ENCODE measurements at regions not wholly inside any gene's neighbourhood (a gene's known extent, or its start where the extent isn't known, plus 50 kb on each side); places are given as distances from the start of the nearest gene placed in this dataset.

DNA sequence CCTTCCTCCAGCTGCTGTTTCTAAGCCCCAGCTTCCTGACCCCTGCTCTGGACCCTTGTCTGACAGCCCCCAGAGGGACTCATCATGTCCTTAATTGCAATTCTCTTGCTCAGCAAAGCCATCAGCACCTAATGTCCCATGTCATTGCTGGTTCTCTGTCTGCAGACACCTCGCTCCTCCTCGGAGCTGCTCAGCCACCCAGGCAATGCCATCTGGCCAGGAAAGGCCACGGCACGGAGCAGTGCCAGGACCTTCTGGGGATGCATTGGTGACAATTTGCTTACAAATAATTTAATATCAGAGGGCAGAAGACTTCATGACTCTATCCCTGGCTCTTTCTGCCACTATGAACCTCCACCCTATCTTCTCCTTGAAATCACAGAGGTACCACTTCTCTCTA, 107.0 kb upstream of the THY1 start:
- H3K27ac ChIP-seq = no peak overlapping the region
- no peaks in the 10 kb centered on the region for H3K36me3 ChIP-seq (ENCODE audit: insufficient read depth, low read length)
- no peak overlapping the region for H3K9ac ChIP-seq (ENCODE audit: insufficient read length)
- H3K4me3 ChIP-seq = no peak overlapping the region
- DNase-seq (ENCODE audit: low read depth, low spot score) = no peak
- TF ChIP-seq POLR2AphosphoS5 (IDR thresholded peaks at IDR 0.05; ENCODE audit: borderline replicate concordance, low read depth, low read length) (no peak), EZH2 (IDR thresholded peaks at IDR 0.05) (no peak), FOXP2 (optimal IDR thresholded peaks at IDR 0.05; ENCODE audit: control extremely low read depth, extremely low read length, insufficient read depth) (no peak)
- H3K9me3 ChIP-seq (ENCODE audit: low read depth, low read length) = no peaks in the 10 kb centered on the region

GRCh38 chr11:119529063-119529845, 106.3 kb upstream of the THY1 start:
- no peak for DNase-seq (ENCODE audit: low read depth, low spot score)
- Histone ChIP-seq H3K9ac (ENCODE audit: insufficient read length) (no peak overlapping the region), H3K36me3 (ENCODE audit: insufficient read depth, low read length) (no peaks in the 10 kb centered on the region), H3K27ac (no peak overlapping the region), H3K4me3 (no peak overlapping the region), H3K9me3 (ENCODE audit: low read depth, low read length) (no peaks in the 10 kb centered on the region)
- TF ChIP-seq EZH2 (IDR thresholded peaks at IDR 0.05) = no peak
- no peak for TF ChIP-seq FOXP2 (optimal IDR thresholded peaks at IDR 0.05; ENCODE audit: control extremely low read depth, extremely low read length, insufficient read depth)
- no peak for TF ChIP-seq POLR2AphosphoS5 (IDR thresholded peaks at IDR 0.05; ENCODE audit: borderline replicate concordance, low read depth, low read length)

DNA sequence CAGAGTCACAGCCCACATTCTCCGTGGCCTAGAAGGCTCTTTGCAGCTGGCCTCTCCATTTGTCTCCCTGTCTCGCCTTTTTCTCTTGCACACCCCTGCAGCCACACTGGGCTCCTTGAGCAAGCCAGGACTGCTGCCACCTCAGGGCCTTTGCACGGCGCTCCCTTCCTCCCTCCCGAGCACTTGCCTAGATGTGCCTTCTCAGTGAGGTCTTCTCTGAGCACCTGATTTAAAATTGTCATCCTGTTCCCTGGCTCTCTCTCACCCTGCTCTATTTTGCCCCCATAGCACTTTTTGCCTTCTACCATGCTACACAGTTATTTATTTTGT, 102.9 kb upstream of the THY1 start:
- DNase-seq (ENCODE audit: low read depth, low spot score) = no peak
- H3K36me3 ChIP-seq (ENCODE audit: insufficient read depth, low read length) = no peaks in the 10 kb centered on the region
- H3K4me3 ChIP-seq = no peak overlapping the region
- no peak for TF ChIP-seq POLR2AphosphoS5 (IDR thresholded peaks at IDR 0.05; ENCODE audit: borderline replicate concordance, low read depth, low read length)
- TF ChIP-seq FOXP2 (optimal IDR thresholded peaks at IDR 0.05; ENCODE audit: control extremely low read depth, extremely low read length, insufficient read depth) = no peak
- no peak for TF ChIP-seq EZH2 (IDR thresholded peaks at IDR 0.05)
- H3K9ac ChIP-seq (ENCODE audit: insufficient read length) = no peak overlapping the region
- no peaks in the 10 kb centered on the region for H3K9me3 ChIP-seq (ENCODE audit: low read depth, low read length)
- H3K27ac ChIP-seq = no peak overlapping the region

- DNase-seq (ENCODE audit: low read depth, low spot score) = no peak
- no peaks in the 10 kb centered on the region for H3K36me3 ChIP-seq (ENCODE audit: insufficient read depth, low read length)
- H3K27ac ChIP-seq = no peak overlapping the region
These were observed 102.4 kb upstream of the THY1 start for GRCh38 chr11:119525180-119525866.

GRCh38 chr11:119523539-119524157, 100.7 kb upstream of the THY1 start:
- DNase-seq (ENCODE audit: low read depth, low spot score) = no peak
- no peak overlapping the region for H3K4me3 ChIP-seq
- no peak overlapping the region for H3K9ac ChIP-seq (ENCODE audit: insufficient read length)
- no peak overlapping the region for H3K27ac ChIP-seq
- TF ChIP-seq FOXP2 (optimal IDR thresholded peaks at IDR 0.05; ENCODE audit: control extremely low read depth, extremely low read length, insufficient read depth) (no peak), POLR2AphosphoS5 (IDR thresholded peaks at IDR 0.05; ENCODE audit: borderline replicate concordance, low read depth, low read length) (no peak), EZH2 (IDR thresholded peaks at IDR 0.05) (no peak)
- H3K9me3 ChIP-seq (ENCODE audit: low read depth, low read length) = no peaks in the 10 kb centered on the region
- H3K36me3 ChIP-seq (ENCODE audit: insufficient read depth, low read length) = no peaks in the 10 kb centered on the region

More at GRCh38 chr11:119525180-119525866, 102.4 kb upstream of the THY1 start:
- Histone ChIP-seq H3K9me3 (ENCODE audit: low read depth, low read length) (no peaks in the 10 kb centered on the region), H3K9ac (ENCODE audit: insufficient read length) (no peak overlapping the region), H3K4me3 (no peak overlapping the region)
- TF ChIP-seq FOXP2 (optimal IDR thresholded peaks at IDR 0.05; ENCODE audit: control extremely low read depth, extremely low read length, insufficient read depth) (no peak), EZH2 (IDR thresholded peaks at IDR 0.05) (no peak), POLR2AphosphoS5 (IDR thresholded peaks at IDR 0.05; ENCODE audit: borderline replicate concordance, low read depth, low read length) (no peak)

DNA sequence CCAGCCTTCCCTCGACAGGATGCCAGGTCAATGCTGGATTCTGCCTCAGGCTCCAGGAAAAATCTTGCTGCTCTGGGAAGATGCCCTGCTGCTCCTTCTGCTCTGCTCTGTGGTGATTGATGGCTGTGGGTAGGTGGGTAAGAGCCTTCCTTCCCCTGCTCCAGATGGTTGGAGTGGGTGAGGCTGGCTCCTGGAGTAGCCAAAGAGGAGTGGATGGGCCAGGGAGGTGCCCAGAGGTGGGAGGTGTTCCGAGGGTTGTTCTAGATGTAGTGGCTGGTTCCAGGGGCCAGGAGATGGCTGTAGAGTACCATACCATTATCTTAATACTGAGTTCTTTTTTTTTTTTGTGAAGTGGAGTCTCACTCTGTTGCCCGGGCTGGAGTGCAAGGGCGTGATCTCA, 99.6 kb upstream of the THY1 start:
- no peak for DNase-seq (ENCODE audit: low read depth, low spot score)
- no peak overlapping the region for H3K4me3 ChIP-seq
- no peak for TF ChIP-seq EZH2 (IDR thresholded peaks at IDR 0.05)
- TF ChIP-seq POLR2AphosphoS5 (IDR thresholded peaks at IDR 0.05; ENCODE audit: borderline replicate concordance, low read depth, low read length) = no peak
- no peaks in the 10 kb centered on the region for H3K9me3 ChIP-seq (ENCODE audit: low read depth, low read length)
- H3K36me3 ChIP-seq (ENCODE audit: insufficient read depth, low read length) = no peaks in the 10 kb centered on the region
- no peak overlapping the region for H3K9ac ChIP-seq (ENCODE audit: insufficient read length)
- H3K27ac ChIP-seq = no peak overlapping the region

DNA sequence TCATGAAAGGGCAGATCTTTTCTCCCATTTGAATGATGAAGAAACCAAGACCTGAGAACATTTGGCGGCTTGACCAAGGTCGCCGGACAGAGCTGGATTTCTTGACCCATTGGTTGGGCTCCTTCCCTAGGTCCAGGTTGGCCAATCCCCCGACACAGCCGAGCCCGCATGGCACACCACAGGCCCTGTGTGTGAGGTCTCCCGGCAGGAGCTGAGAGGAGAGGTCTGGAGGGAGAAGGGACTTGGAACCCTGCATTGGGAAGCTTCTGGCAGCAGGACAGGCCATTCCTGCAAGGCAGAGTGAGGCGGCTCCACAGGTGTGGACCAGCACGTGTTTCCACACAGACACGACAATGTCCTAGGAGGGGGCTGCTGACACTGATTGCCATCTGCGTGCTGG, 98.6 kb upstream of the THY1 start:
- DNase-seq (ENCODE audit: low read depth, low spot score) = no peak
- no peaks in the 10 kb centered on the region for H3K36me3 ChIP-seq (ENCODE audit: insufficient read depth, low read length)
- H3K27ac ChIP-seq = no peak overlapping the region
- no peaks in the 10 kb centered on the region for H3K9me3 ChIP-seq (ENCODE audit: low read depth, low read length)
- TF ChIP-seq POLR2AphosphoS5 (IDR thresholded peaks at IDR 0.05; ENCODE audit: borderline replicate concordance, low read depth, low read length) (no peak), FOXP2 (optimal IDR thresholded peaks at IDR 0.05; ENCODE audit: control extremely low read depth, extremely low read length, insufficient read depth) (no peak), EZH2 (IDR thresholded peaks at IDR 0.05) (no peak)
- no peak overlapping the region for H3K9ac ChIP-seq (ENCODE audit: insufficient read length)
- no peak overlapping the region for H3K4me3 ChIP-seq

DNA sequence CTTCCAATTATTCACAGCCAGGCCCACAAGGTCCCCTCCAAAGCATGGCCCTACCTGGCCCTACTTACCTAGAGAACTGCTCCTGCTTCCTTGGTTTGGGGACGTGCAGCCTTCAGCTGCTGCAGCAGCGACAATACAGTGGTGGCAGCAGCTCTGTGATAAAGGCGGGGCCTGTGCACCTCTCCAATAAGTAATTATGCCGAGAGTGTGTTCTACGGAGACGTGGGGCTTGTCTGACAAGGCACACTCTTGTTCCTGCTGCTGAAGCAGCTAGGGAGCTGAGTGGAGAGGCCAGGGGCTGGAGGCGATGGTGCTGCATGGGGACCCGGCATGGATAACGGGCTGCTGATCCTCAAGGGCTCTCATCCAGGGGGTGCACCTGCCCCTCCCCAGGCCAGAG, 98.0 kb upstream of the THY1 start:
- Histone ChIP-seq H3K9me3 (ENCODE audit: low read depth, low read length) (no peaks in the 10 kb centered on the region), H3K9ac (ENCODE audit: insufficient read length) (no peak overlapping the region), H3K4me3 (no peak overlapping the region), H3K36me3 (ENCODE audit: insufficient read depth, low read length) (no peaks in the 10 kb centered on the region), H3K27ac (no peak overlapping the region)
- TF ChIP-seq POLR2AphosphoS5 (IDR thresholded peaks at IDR 0.05; ENCODE audit: borderline replicate concordance, low read depth, low read length) (no peak), FOXP2 (optimal IDR thresholded peaks at IDR 0.05; ENCODE audit: control extremely low read depth, extremely low read length, insufficient read depth) (no peak), EZH2 (IDR thresholded peaks at IDR 0.05) (no peak)
- DNase-seq (ENCODE audit: low read depth, low spot score) = no peak

Data from SK-N-MC (cell line).